WTC11 (cell line): ENCODE measurements at regions not wholly inside any gene's neighbourhood (a gene's known extent, or its start where the extent isn't known, plus 50 kb on each side); places are given as distances from the start of the nearest gene placed in this dataset.

Experiments used
- ATAC-seq: fragments of 200-7000 bp; cut with Tn5 transposase; 2 replicates; pipeline ENCODE4 v1.10.0; 2021; ENCODE audit warnings: mild to moderate bottlenecking, moderate library complexity
- CTCF ChIA-PET: fragments of 300-600 bp; sonication (Branson Sonifier 250); formaldehyde crosslinking; loops from one replicate; lab custom pipeline; 2021; ENCODE audit warnings: antibody characterized with exemption; lab: Charles Lee
- POLR2A ChIA-PET: fragments of 350-600 bp; sonication (Branson Sonifier 250); formaldehyde crosslinking; loops from one replicate; lab custom pipeline; 2021; ENCODE audit warnings: antibody characterized with exemption; lab: Charles Lee
- DNase-seq: peaks from one replicate; pipeline ENCODE4 v3.0.0; 2021; ENCODE audit warnings: low spot score
- H3K27ac Mint-ChIP-seq: 2 replicates; pipeline ENCODE4 v1.8.0; 2021; ENCODE audit warnings: mixed read lengths
- H3K27me3 Mint-ChIP-seq: 2 replicates; pipeline ENCODE4 v1.8.0; 2021; ENCODE audit warnings: low read depth, mild to moderate bottlenecking, moderate library complexity, mixed read lengths
- H3K36me3 Mint-ChIP-seq: 2 replicates; pipeline ENCODE4 v1.8.0; 2021; ENCODE audit warnings: mixed read lengths
- H3K4me1 Mint-ChIP-seq: 2 replicates; pipeline ENCODE4 v1.8.0; 2022; ENCODE audit warnings: mixed read lengths
- H3K4me3 Mint-ChIP-seq: 2 replicates; pipeline ENCODE4 v1.8.0; 2021; ENCODE audit warnings: mild to moderate bottlenecking, moderate library complexity, mixed read lengths
- H3K9me3 Mint-ChIP-seq: 2 replicates; pipeline ENCODE4 v1.8.0; 2021; ENCODE audit warnings: mixed read lengths
- ARID4B ChIP-seq: sonication (generic); formaldehyde crosslinking; IDR thresholded peaks from 2 replicates; pipeline ENCODE4 v1.8.0; 2023; ENCODE audit warnings: missing genetic modification reagents, mild to moderate bottlenecking, borderline replicate concordance
- ERG ChIP-seq: fragments of 250-450 bp; sonication (Bioruptor Pico); IDR thresholded peaks from 2 replicates; pipeline ENCODE4 v1.8.0; 2021; ENCODE audit warnings: mild to moderate bottlenecking
- FOXP4 ChIP-seq: sonication (generic); formaldehyde crosslinking; IDR thresholded peaks from 2 replicates; pipeline ENCODE4 v1.8.0; 2022; ENCODE audit warnings: mild to moderate bottlenecking, missing genetic modification reagents
- HMGXB4 ChIP-seq: sonication (generic); formaldehyde crosslinking; IDR thresholded peaks from 2 replicates; pipeline ENCODE4 v1.8.1; 2023; ENCODE audit warnings: mild to moderate bottlenecking, moderate library complexity, missing genetic modification reagents
- MLX ChIP-seq: sonication (generic); formaldehyde crosslinking; IDR thresholded peaks from 2 replicates; pipeline ENCODE4 v1.8.1; 2023; ENCODE audit warnings: mild to moderate bottlenecking, missing genetic modification reagents, moderate library complexity
- MYBL2 ChIP-seq: sonication (generic); formaldehyde crosslinking; IDR thresholded peaks from 2 replicates; pipeline ENCODE4 v1.8.1; 2023; ENCODE audit warnings: mild to moderate bottlenecking, moderate library complexity, missing genetic modification reagents
- NFYB ChIP-seq: sonication (generic); formaldehyde crosslinking; conservative IDR thresholded peaks from 2 replicates; pipeline ENCODE4 v1.8.0; 2022; ENCODE audit warnings: low read depth, missing genetic modification reagents
- PRDM15 ChIP-seq: sonication (generic); formaldehyde crosslinking; IDR thresholded peaks from 2 replicates; pipeline ENCODE4 v1.8.0; 2022; ENCODE audit warnings: missing genetic modification reagents
- PRRX2 ChIP-seq: fragments of 250-450 bp; sonication (Bioruptor Pico); IDR thresholded peaks from 2 replicates; pipeline ENCODE4 v1.8.0; 2021; ENCODE audit warnings: mild to moderate bottlenecking
- SMAD3 ChIP-seq: sonication (generic); formaldehyde crosslinking; IDR thresholded peaks from 2 replicates; pipeline ENCODE4 v1.8.0; 2022; ENCODE audit warnings: missing genetic modification reagents, mild to moderate bottlenecking, borderline replicate concordance
- ZNF232 ChIP-seq: sonication (generic); formaldehyde crosslinking; IDR thresholded peaks from 2 replicates; pipeline ENCODE4 v1.8.0; 2022; ENCODE audit warnings: mild to moderate bottlenecking, missing genetic modification reagents
- ZNF317 ChIP-seq: sonication (generic); formaldehyde crosslinking; IDR thresholded peaks from 2 replicates; pipeline ENCODE4 v1.8.1; 2023; ENCODE audit warnings: low read depth, mild to moderate bottlenecking, moderate library complexity, missing genetic modification reagents, borderline replicate concordance
- ZNF671 ChIP-seq: fragments of 250-450 bp; sonication (Bioruptor Pico); IDR thresholded peaks from 2 replicates; pipeline ENCODE4 v1.8.0; 2021; ENCODE audit warnings: mild to moderate bottlenecking
- TF ChIP-seq, protein P1 (sequence below): sonication (generic); formaldehyde crosslinking; IDR thresholded peaks from 2 replicates; pipeline ENCODE4 v1.8.0; 2022; ENCODE audit warnings: mild to moderate bottlenecking, missing genetic modification reagents
- TF ChIP-seq, protein P2 (sequence below): sonication (generic); formaldehyde crosslinking; IDR thresholded peaks from 2 replicates; pipeline ENCODE4 v1.8.1; 2023; ENCODE audit warnings: mild to moderate bottlenecking, missing genetic modification reagents, borderline replicate concordance

GRCh38 chr11:70612459-70613141, 214.3 kb downstream of the CTTN start:
- ATAC-seq (no peak), DNase-seq (no peak)
- POLR2A ChIA-PET: no interaction called here
- no peak overlapping the region for H3K4me3 Mint-ChIP-seq
- TF ChIP-seq NFYB (CRISPR knock-in tag): no peak
- TF ChIP-seq ZNF671 (CRISPR knock-in tag): no peak
- no peak for TF ChIP-seq MYBL2 (CRISPR knock-in tag)
- TF ChIP-seq, protein P1, sequence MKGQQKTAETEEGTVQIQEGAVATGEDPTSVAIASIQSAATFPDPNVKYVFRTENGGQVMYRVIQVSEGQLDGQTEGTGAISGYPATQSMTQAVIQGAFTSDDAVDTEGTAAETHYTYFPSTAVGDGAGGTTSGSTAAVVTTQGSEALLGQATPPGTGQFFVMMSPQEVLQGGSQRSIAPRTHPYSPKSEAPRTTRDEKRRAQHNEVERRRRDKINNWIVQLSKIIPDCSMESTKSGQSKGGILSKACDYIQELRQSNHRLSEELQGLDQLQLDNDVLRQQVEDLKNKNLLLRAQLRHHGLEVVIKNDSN (CRISPR knock-in tag): no peak
- no peak for TF ChIP-seq ERG (CRISPR knock-in tag)
- TF ChIP-seq PRRX2 (CRISPR knock-in tag): no peak
- TF ChIP-seq ARID4B (CRISPR knock-in tag): no peak
- TF ChIP-seq MLX (CRISPR knock-in tag): no peak
- TF ChIP-seq HMGXB4 (CRISPR knock-in tag): no peak
- no peak for TF ChIP-seq FOXP4 (CRISPR knock-in tag)
- no peak for TF ChIP-seq PRDM15 (CRISPR knock-in tag)
- no peak for TF ChIP-seq ZNF317
- TF ChIP-seq ZNF232 (CRISPR knock-in tag): no peak
- no peak for TF ChIP-seq SMAD3 (CRISPR knock-in tag)
- TF ChIP-seq, protein P2, sequence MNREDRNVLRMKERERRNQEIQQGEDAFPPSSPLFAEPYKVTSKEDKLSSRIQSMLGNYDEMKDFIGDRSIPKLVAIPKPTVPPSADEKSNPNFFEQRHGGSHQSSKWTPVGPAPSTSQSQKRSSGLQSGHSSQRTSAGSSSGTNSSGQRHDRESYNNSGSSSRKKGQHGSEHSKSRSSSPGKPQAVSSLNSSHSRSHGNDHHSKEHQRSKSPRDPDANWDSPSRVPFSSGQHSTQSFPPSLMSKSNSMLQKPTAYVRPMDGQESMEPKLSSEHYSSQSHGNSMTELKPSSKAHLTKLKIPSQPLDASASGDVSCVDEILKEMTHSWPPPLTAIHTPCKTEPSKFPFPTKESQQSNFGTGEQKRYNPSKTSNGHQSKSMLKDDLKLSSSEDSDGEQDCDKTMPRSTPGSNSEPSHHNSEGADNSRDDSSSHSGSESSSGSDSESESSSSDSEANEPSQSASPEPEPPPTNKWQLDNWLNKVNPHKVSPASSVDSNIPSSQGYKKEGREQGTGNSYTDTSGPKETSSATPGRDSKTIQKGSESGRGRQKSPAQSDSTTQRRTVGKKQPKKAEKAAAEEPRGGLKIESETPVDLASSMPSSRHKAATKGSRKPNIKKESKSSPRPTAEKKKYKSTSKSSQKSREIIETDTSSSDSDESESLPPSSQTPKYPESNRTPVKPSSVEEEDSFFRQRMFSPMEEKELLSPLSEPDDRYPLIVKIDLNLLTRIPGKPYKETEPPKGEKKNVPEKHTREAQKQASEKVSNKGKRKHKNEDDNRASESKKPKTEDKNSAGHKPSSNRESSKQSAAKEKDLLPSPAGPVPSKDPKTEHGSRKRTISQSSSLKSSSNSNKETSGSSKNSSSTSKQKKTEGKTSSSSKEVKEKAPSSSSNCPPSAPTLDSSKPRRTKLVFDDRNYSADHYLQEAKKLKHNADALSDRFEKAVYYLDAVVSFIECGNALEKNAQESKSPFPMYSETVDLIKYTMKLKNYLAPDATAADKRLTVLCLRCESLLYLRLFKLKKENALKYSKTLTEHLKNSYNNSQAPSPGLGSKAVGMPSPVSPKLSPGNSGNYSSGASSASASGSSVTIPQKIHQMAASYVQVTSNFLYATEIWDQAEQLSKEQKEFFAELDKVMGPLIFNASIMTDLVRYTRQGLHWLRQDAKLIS (CRISPR knock-in tag): no peak
- peaks cover 3% of the 10 kb centered on the region; the same call in 1 of the 2 replicates for H3K36me3 Mint-ChIP-seq
- CTCF ChIA-PET: no interaction called here
- H3K27me3 Mint-ChIP-seq: no peaks in the 10 kb centered on the region
- H3K27ac Mint-ChIP-seq: peak overlapping the region; percentile 50
- peaks cover 47% of the 10 kb centered on the region for H3K4me1 Mint-ChIP-seq
- peaks cover 7% of the 10 kb centered on the region; the same call in 1 of the 2 replicates for H3K9me3 Mint-ChIP-seq
